NCI-H187 treated with DMSO at 0.1 percent for 48 hours (cell line): ENCODE measurements at regions not wholly inside any gene's neighbourhood (a gene's known extent, or its start where the extent isn't known, plus 50 kb on each side); places are given as distances from the start of the nearest gene placed in this dataset.

Experiments used
- DNase-seq: peaks from one replicate; lab custom pipeline; 2025; lab: John Stamatoyannopoulos, UW

DNA sequence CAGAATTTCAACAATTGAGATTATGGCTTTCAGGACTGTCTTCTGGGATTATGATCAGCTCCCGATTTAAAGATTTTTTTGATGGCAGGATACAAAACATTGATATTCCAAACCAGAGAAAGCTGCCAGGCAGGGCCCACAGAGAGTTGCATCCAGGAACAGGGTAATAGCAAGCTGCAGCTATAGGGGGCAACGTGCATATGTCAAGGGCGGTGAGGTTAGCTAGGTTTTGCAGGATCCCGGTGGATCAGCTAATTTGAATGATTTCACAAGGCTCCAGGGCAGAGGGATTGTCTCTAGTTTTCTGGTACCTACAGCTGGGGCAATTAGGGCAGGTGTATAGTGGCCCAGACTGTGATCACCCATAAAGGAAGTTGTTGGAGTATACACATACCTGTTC is 339.4 kb downstream of the CHSY3 start:
- DNase-seq = no peak

DNA sequence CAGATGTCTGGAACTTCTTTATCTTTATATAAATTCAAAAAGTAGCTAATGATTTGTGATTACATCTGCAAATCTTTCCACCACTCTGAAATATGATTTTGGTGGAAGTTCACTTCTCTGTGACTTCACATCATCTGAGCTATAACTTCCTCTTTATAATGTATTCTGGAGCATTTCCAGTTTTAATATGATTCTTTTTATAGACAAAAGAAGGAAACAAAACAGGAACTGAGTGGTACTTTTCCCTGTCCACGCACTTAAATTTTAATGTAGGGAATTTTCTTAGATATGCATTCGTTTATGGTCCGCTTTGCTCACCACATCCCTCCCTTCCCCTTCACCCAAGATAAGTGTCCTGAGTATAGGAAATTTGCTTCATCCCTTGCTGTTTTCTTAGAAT is 333.5 kb downstream of the CHSY3 start:
- no peak for DNase-seq
